K562 (cell line): ENCODE measurements at regions not wholly inside any gene's neighbourhood (a gene's known extent, or its start where the extent isn't known, plus 50 kb on each side); places are given as distances from the start of the nearest gene placed in this dataset.

ENCODE experiments used
- ATAC-seq: fragments of 200-7000 bp; cut with Tn5 transposase; 3 replicates; pipeline ENCODE4 v1.9.1; 2020; ENCODE audit warnings: moderate library complexity
- BruUV-seq: library from RNA; stranded (reverse); fragments of 400-500 nt; replicated peaks from 2 replicates; lab custom pipeline; 2021; lab: Mats Ljungman, UMichigan
- CTCF ChIA-PET: fragments of 300-600 bp; formaldehyde crosslinking; extraction: SDS; loops from one replicate; lab custom pipeline; 2021; ENCODE audit warnings: low intra/inter-chr PET ratio; lab: Yijun Ruan, JAX
- POLR2A ChIA-PET: fragments of 300-600, 350-650 bp; sonication (Branson Sonifier 250); formaldehyde crosslinking; extraction: SDS; loops from one replicate; lab custom pipeline; 2021; ENCODE audit warnings: antibody characterized with exemption, inconsistent platforms; lab: Yijun Ruan, JAX
- DNase-seq, 4 experiments: peaks; one replicate each; pipeline versions ENCODE4 v3.0.0 to v3.0.0-alpha.2; 2011 to 2018; ENCODE audit warnings: low spot score in 3 of 4, mixed read lengths in 3 of 4; ENCODE audit errors: extremely low read depth in 1 of 4
- FAIRE-seq: peaks from 2 replicates; lab custom pipeline; 2011; peaks lifted over from hg19 to GRCh38; lab: Jason Lieb, UNC
- H2AFZ ChIP-seq: 2 replicates; pipeline ENCODE4 v1.6.0; 2011; ENCODE audit warnings: low read depth, low read length, control low read depth, inconsistent platforms
- H3K27ac ChIP-seq: fragments of 200-600 bp; 3 replicates; pipeline ENCODE4 v1.8.0; 2011; ENCODE audit warnings: low read depth, mild to moderate bottlenecking, control low read depth, inconsistent platforms, low read length, moderate library complexity, mixed read lengths; ENCODE audit errors: extremely low read depth
- H3K27me3 ChIP-seq, 2 experiments: fragments of 300-600 bp in 1 of 2; 2 replicates in 1 of 2; 3 replicates in 1 of 2; pipeline versions ENCODE4 v1.6.0 to v1.8.0; 2011; ENCODE audit warnings: inconsistent platforms in 2 of 2, low read length in 2 of 2, mild to moderate bottlenecking in 1 of 2, mixed read lengths in 1 of 2, moderate library complexity in 1 of 2; ENCODE audit not compliant: control insufficient read depth in 2 of 2, insufficient read depth in 2 of 2
- H3K36me3 ChIP-seq: fragments of 300-600 bp; 3 replicates; pipeline ENCODE4 v1.8.0; 2011; ENCODE audit warnings: mild to moderate bottlenecking, low read length, inconsistent platforms; ENCODE audit not compliant: control insufficient read depth, insufficient read depth
- H3K4me1 ChIP-seq, 2 experiments: fragments of 200-600 bp in 1 of 2; replicated peaks in 1 of 2; 2 replicates in 1 of 2; 3 replicates in 1 of 2; pipeline versions ENCODE4 v1.5.1 to v1.8.0; 2011; ENCODE audit warnings: inconsistent platforms in 2 of 2, low read length in 2 of 2, mild to moderate bottlenecking in 1 of 2, mixed read lengths in 1 of 2, moderate library complexity in 1 of 2; ENCODE audit not compliant: control insufficient read depth in 2 of 2, insufficient read depth in 2 of 2
- H3K4me2 ChIP-seq: 2 replicates; pipeline ENCODE4 v1.6.1; 2011; ENCODE audit warnings: low read length, control low read depth, inconsistent platforms, mixed read lengths; ENCODE audit not compliant: insufficient read depth
- H3K4me3 ChIP-seq: fragments of 200-600 bp; sonication (generic), shearing (Covaris generic); 2 replicates; pipeline ENCODE4 v1.5.1; 2016; ENCODE audit warnings: control low read depth, inconsistent platforms
- H3K79me2 ChIP-seq: fragments of 200-600 bp; 3 replicates; pipeline ENCODE4 v1.8.0; 2011; ENCODE audit warnings: low read length, inconsistent platforms; ENCODE audit not compliant: control insufficient read depth, insufficient read depth
- H3K9ac ChIP-seq, 2 experiments: 2 replicates each; pipeline versions ENCODE4 v1.6.0 to v1.6.1; 2011; ENCODE audit warnings: low read depth in 2 of 2, low read length in 2 of 2, control low read depth in 1 of 2, inconsistent platforms in 1 of 2, mild to moderate bottlenecking in 1 of 2, mixed read lengths in 1 of 2; ENCODE audit not compliant: insufficient read depth in 1 of 2
- H3K9me1 ChIP-seq: one replicate; pipeline ENCODE4 v1.6.0; 2011; ENCODE audit warnings: inconsistent platforms, mild to moderate bottlenecking, low read length, moderate library complexity; ENCODE audit not compliant: control insufficient read depth, insufficient read depth
- H3K9me3 ChIP-seq: replicated peaks from 2 replicates; pipeline ENCODE4 v1.5.1; 2011; ENCODE audit warnings: low read depth, low read length, inconsistent platforms; ENCODE audit not compliant: control insufficient read depth, insufficient read depth
- H4K20me1 ChIP-seq: replicated peaks from 2 replicates; pipeline ENCODE4 v1.6.1; 2011; ENCODE audit warnings: low read length, inconsistent platforms, mixed read lengths; ENCODE audit not compliant: control insufficient read depth, insufficient read depth
- CC2D1A ChIP-seq: fragments of 450-650 bp; IDR thresholded peaks from 2 replicates; pipeline ENCODE4 v1.6.1; 2017; ENCODE audit warnings: mild to moderate bottlenecking
- ETV6 ChIP-seq, 3 experiments: fragments of 150-350 bp in 1 of 3; sonication (generic) in 1 of 3; formaldehyde crosslinking in 1 of 3; IDR thresholded peaks; 2 replicates each; pipeline versions ENCODE4 v1.6.1 to v1.8.0; 2014 to 2022; ENCODE audit warnings: borderline replicate concordance in 2 of 3, low read depth in 2 of 3, antibody characterized with exemption in 1 of 3, low read length in 1 of 3, mild to moderate bottlenecking in 1 of 3, missing genetic modification reagents in 1 of 3
- NFIC ChIP-seq: fragments of 450-650 bp; IDR thresholded peaks from 2 replicates; pipeline ENCODE4 v1.6.1; 2017; ENCODE audit warnings: mild to moderate bottlenecking, inconsistent platforms
- PHF21A ChIP-seq: fragments of 450-650 bp; IDR thresholded peaks from 2 replicates; pipeline ENCODE4 v1.6.1; 2017; ENCODE audit warnings: low read depth, borderline replicate concordance
- POLR2A ChIP-seq: fragments of 450-650 bp; conservative IDR thresholded peaks from 2 replicates; pipeline ENCODE4 v1.6.1; 2016
- RBM17 ChIP-seq: fragments of 200-400 bp; formaldehyde crosslinking; IDR thresholded peaks from 2 replicates; pipeline ENCODE4 v1.6.1; 2017; ENCODE audit warnings: low read depth, mild to moderate bottlenecking, low read length, borderline replicate concordance
- TRIM28 ChIP-seq: fragments of 450-650 bp; IDR thresholded peaks from 2 replicates; pipeline ENCODE4 v1.6.1; 2017
- ZFP36 ChIP-seq: fragments of 150-350 bp; IDR thresholded peaks from 2 replicates; pipeline ENCODE4 v1.6.1; 2018; ENCODE audit warnings: low read length, low read depth; ENCODE audit not compliant: partially characterized antibody
- ZNF140 ChIP-seq: fragments of 250-450 bp; sonication (Bioruptor Pico); IDR thresholded peaks from 2 replicates; pipeline ENCODE4 v1.8.0; 2021; ENCODE audit warnings: moderate library complexity, mild to moderate bottlenecking, inconsistent platforms
- ZNF780A ChIP-seq: fragments of 250-450 bp; sonication (Bioruptor Pico); IDR thresholded peaks from 2 replicates; pipeline ENCODE4 v1.5.0; 2021; ENCODE audit warnings: mild to moderate bottlenecking
- WGBS: fragments of 100-300 bp; shearing (Covaris generic); methylation state at CpG from one replicate; pipeline ENCODE4 v1.1.6; 2016; ENCODE audit warnings: low coverage, mixed read lengths; ENCODE audit not compliant: insufficient coverage; ENCODE audit errors: missing lambda C conversion rate; 5-methylcytosine and 5-hydroxymethylcytosine counted together
- in situ Hi-C: fragments of 300-500 bp; cut with MboI; formaldehyde crosslinking; loops from 4 replicates; pipeline ENCODE4 v1.15.0; 2018; ENCODE audit warnings: inconsistent platforms, mixed read lengths
- intact Hi-C: fragments of 100-400 bp; cut with micrococcal nuclease; formaldehyde crosslinking; loops from 2 replicates; pipeline ENCODE4 v1.14.2; 2022
- TF ChIP-seq, protein P1 (sequence below): fragments of 450-650 bp; IDR thresholded peaks from one replicate; pipeline ENCODE4 v1.6.1; 2018; ENCODE audit warnings: mild to moderate bottlenecking, moderate library complexity; ENCODE audit not compliant: partially characterized antibody
- TF ChIP-seq, protein P2 (sequence below): conservative IDR thresholded peaks from 2 replicates; pipeline ENCODE4 v1.6.1; 2011; ENCODE audit warnings: low read depth, mild to moderate bottlenecking, low read length; ENCODE audit not compliant: control insufficient read depth
- TF ChIP-seq, protein P3 (sequence below): fragments of 450-650 bp; formaldehyde crosslinking; IDR thresholded peaks from 2 replicates; pipeline ENCODE4 v1.4.0; 2022; ENCODE audit warnings: missing genetic modification characterization

DNA sequence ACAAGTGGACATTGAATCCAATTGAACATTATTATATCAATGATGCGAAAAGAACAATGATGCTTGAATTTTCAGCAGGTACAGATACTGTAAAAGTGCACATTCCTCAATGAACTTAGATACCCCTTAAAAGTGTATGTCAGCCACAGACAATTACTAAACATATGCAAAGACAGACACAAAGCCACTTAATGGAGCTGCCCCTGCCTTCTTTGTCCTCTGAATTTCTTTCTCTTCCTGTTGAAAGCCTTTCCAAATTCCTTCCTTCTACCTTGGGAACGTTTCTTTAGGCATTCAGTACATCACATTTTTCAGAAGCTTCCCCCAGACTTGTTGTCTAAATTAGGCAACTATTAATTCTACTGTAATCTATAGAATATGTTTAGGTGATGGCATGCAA, 706.8 kb upstream of the MBL2 start (continued):
- TF ChIP-seq, protein P1, sequence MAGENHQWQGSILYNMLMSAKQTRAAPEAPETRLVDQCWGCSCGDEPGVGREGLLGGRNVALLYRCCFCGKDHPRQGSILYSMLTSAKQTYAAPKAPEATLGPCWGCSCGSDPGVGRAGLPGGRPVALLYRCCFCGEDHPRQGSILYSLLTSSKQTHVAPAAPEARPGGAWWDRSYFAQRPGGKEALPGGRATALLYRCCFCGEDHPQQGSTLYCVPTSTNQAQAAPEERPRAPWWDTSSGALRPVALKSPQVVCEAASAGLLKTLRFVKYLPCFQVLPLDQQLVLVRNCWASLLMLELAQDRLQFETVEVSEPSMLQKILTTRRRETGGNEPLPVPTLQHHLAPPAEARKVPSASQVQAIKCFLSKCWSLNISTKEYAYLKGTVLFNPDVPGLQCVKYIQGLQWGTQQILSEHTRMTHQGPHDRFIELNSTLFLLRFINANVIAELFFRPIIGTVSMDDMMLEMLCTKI: no peak
- TF ChIP-seq ZFP36: no peak

DNA sequence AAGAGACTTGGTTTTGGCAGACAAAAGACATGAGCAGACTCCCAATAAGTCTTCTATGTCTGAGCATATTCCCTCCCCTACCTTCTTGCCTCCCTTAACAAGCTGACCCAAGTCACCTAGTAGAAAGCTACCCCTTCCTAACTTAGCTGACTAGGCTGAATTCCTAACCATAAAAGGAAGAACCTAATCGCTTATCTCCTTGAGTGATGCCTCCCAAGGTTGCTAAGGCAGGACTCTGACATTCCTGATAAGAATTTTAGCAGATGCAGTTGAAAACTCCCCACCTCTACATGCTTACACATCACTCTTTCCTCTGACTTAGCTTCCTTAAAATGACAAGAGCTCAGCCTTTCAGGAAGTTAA, 704.7 kb upstream of the MBL2 start:
- no peak overlapping the region for H3K9ac ChIP-seq
- H4K20me1 ChIP-seq: no peaks in the 10 kb centered on the region
- FAIRE-seq (no peak), ATAC-seq (no peak), DNase-seq (no peak)
- CTCF ChIA-PET: no interaction called here
- no peaks in the 10 kb centered on the region for H3K4me1 ChIP-seq
- no TSS peak for BruUV-seq
- no peaks in the 10 kb centered on the region for H3K36me3 ChIP-seq
- H3K9me3 ChIP-seq: 0 out of 2 replicates have a peak, but pooled peaks cover 2% of the 10 kb centered on the region
- H3K4me3 ChIP-seq: no peak overlapping the region
- no peaks in the 10 kb centered on the region for H3K79me2 ChIP-seq
- no peaks in the 10 kb centered on the region for H3K9me1 ChIP-seq
- POLR2A ChIA-PET: no interaction called here
- in situ Hi-C loops: no loop called here
- WGBS: 0% methylated on average over 1 of the region's 1 CpG
- H2AFZ ChIP-seq: no peak overlapping the region
- no peak overlapping the region for H3K27ac ChIP-seq
- H3K4me2 ChIP-seq: no peak overlapping the region
- intact Hi-C loops: no loop called here
- TF ChIP-seq CC2D1A (no peak), TRIM28 (no peak), NFIC (no peak), RBM17 (no peak), ZNF140 (no peak), ETV6 (IDR thresholded peaks at IDR 0.05; ENCODE audit: borderline replicate concordance in 1 of 2, low read depth in 2 of 2, low read length in 1 of 2) (no peak), ETV6 (CRISPR knock-in tag; IDR thresholded peaks at IDR 0.05; ENCODE audit: borderline replicate concordance) (no peak), ZNF780A (no peak), POLR2A (no peak), PHF21A (no peak)
- TF ChIP-seq, protein P2, sequence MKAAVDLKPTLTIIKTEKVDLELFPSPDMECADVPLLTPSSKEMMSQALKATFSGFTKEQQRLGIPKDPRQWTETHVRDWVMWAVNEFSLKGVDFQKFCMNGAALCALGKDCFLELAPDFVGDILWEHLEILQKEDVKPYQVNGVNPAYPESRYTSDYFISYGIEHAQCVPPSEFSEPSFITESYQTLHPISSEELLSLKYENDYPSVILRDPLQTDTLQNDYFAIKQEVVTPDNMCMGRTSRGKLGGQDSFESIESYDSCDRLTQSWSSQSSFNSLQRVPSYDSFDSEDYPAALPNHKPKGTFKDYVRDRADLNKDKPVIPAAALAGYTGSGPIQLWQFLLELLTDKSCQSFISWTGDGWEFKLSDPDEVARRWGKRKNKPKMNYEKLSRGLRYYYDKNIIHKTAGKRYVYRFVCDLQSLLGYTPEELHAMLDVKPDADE: no peak
- TF ChIP-seq, protein P3, sequence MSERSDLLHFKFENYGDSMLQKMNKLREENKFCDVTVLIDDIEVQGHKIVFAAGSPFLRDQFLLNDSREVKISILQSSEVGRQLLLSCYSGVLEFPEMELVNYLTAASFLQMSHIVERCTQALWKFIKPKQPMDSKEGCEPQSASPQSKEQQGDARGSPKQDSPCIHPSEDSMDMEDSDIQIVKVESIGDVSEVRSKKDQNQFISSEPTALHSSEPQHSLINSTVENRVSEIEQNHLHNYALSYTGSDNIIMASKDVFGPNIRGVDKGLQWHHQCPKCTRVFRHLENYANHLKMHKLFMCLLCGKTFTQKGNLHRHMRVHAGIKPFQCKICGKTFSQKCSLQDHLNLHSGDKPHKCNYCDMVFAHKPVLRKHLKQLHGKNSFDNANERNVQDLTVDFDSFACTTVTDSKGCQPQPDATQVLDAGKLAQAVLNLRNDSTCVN (CRISPR knock-in tag): no peak
- TF ChIP-seq, all 486 proteins: peak for 0
- H3K27me3 ChIP-seq: no peaks in the 10 kb centered on the region
